ENCODE measurements at regions not wholly inside any gene's neighbourhood (a gene's known extent, or its start where the extent isn't known, plus 50 kb on each side); places are given as distances from the start of the nearest gene placed in this dataset.

DNA sequence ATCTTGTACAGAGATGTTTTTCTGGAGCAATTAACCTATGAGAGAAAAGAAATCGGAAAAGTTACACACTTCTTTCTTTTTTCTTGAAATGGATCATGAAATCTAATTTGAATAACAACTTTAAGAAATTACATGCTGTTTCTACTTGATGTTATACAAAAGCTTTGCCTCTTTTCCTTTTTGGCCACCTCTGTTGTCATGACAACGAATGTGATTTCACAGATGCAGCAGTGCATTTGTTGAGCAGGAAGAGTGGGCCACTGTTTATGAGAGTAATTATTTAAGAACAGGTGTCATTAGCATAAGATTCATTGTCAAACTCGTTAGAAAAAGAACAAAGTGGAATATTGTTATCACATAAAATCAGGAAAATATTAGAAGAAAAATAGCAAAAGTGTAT lies 148.3 kb upstream of the IMPG1 start:
- TF ChIP-seq CTCF (IDR thresholded peaks at IDR 0.05) (no peak), EP300 (IDR thresholded peaks at IDR 0.05) (no peak), POLR2A (IDR thresholded peaks at IDR 0.05) (no peak)

Measured in ovary (tissue), 3 donors.